ENCODE measurements at regions not wholly inside any gene's neighbourhood (a gene's known extent, or its start where the extent isn't known, plus 50 kb on each side); places are given as distances from the start of the nearest gene placed in this dataset.

- DNase-seq (ENCODE audit: extremely low spot score) = no peak
These were observed 169.9 kb downstream of the BCL11A start for GRCh38 chr2:60383401-60384143.

GRCh38 chr2:60380411-60380810 lies 173.0 kb downstream of the BCL11A start:
- ChIA-PET CTCF (no interaction called here), POLR2A (no interaction called here)
- TF ChIP-seq FOXK2 (IDR thresholded peaks at IDR 0.05) (no peak), LEF1 (IDR thresholded peaks at IDR 0.05; ENCODE audit: borderline replicate concordance) (no peak), ZNF384 (IDR thresholded peaks at IDR 0.05) (no peak), ARNT (IDR thresholded peaks at IDR 0.05) (no peak), TARDBP (IDR thresholded peaks at IDR 0.05) (no peak), PKNOX1 (IDR thresholded peaks at IDR 0.05) (no peak), SUZ12 (IDR thresholded peaks at IDR 0.05) (no peak), NFRKB (IDR thresholded peaks at IDR 0.05) (no peak), SP1 (IDR thresholded peaks at IDR 0.05) (no peak), FOXA1 (IDR thresholded peaks at IDR 0.05) (no peak), HDGF (IDR thresholded peaks at IDR 0.05; ENCODE audit: borderline replicate concordance) (no peak), BHLHE40 (IDR thresholded peaks at IDR 0.05; ENCODE audit: borderline replicate concordance) (no peak), FOXM1 (IDR thresholded peaks at IDR 0.05; ENCODE audit: borderline replicate concordance) (no peak), L3MBTL2 (conservative IDR thresholded peaks at IDR 0.05) (no peak), ELF4 (IDR thresholded peaks at IDR 0.05) (no peak), CTBP1 (IDR thresholded peaks at IDR 0.05; ENCODE audit: borderline replicate concordance) (no peak)
- no peak for DNase-seq (ENCODE audit: extremely low spot score)

More at GRCh38 chr2:60383401-60384143, 169.9 kb downstream of the BCL11A start:
- CTCF ChIA-PET = no interaction called here
- TF ChIP-seq PKNOX1 (IDR thresholded peaks at IDR 0.05) = no peak
- no peak for TF ChIP-seq L3MBTL2 (conservative IDR thresholded peaks at IDR 0.05)
- TF ChIP-seq FOXA1 (IDR thresholded peaks at IDR 0.05) = no peak
- POLR2A ChIA-PET = no interaction called here

GRCh38 chr2:60379684-60380083 lies 173.8 kb downstream of the BCL11A start:
- TF ChIP-seq HDGF (IDR thresholded peaks at IDR 0.05; ENCODE audit: borderline replicate concordance) (no peak), TARDBP (IDR thresholded peaks at IDR 0.05) (no peak), FOXM1 (IDR thresholded peaks at IDR 0.05; ENCODE audit: borderline replicate concordance) (no peak), LEF1 (IDR thresholded peaks at IDR 0.05; ENCODE audit: borderline replicate concordance) (no peak), L3MBTL2 (conservative IDR thresholded peaks at IDR 0.05) (no peak), ZNF384 (IDR thresholded peaks at IDR 0.05) (no peak), PKNOX1 (IDR thresholded peaks at IDR 0.05) (no peak), FOXK2 (IDR thresholded peaks at IDR 0.05) (no peak), SP1 (IDR thresholded peaks at IDR 0.05) (no peak)
- ChIA-PET POLR2A (no interaction called here), CTCF (no interaction called here)
- DNase-seq (ENCODE audit: extremely low spot score) = no peak

GRCh38 chr2:60379216-60379615 lies 174.2 kb downstream of the BCL11A start:
- CTCF ChIA-PET = no interaction called here
- TF ChIP-seq SP1 (IDR thresholded peaks at IDR 0.05) = no peak
- no peak for TF ChIP-seq ELF4 (IDR thresholded peaks at IDR 0.05)
- no peak for TF ChIP-seq FOXM1 (IDR thresholded peaks at IDR 0.05; ENCODE audit: borderline replicate concordance)
- no peak for TF ChIP-seq FOXK2 (IDR thresholded peaks at IDR 0.05)
- no peak for TF ChIP-seq ZNF384 (IDR thresholded peaks at IDR 0.05)
- TF ChIP-seq CTBP1 (IDR thresholded peaks at IDR 0.05; ENCODE audit: borderline replicate concordance) = no peak
- no peak for TF ChIP-seq SUZ12 (IDR thresholded peaks at IDR 0.05)
- no peak for TF ChIP-seq HDGF (IDR thresholded peaks at IDR 0.05; ENCODE audit: borderline replicate concordance)
- no peak for TF ChIP-seq ARNT (IDR thresholded peaks at IDR 0.05)
- no peak for TF ChIP-seq PKNOX1 (IDR thresholded peaks at IDR 0.05)
- no peak for TF ChIP-seq NFRKB (IDR thresholded peaks at IDR 0.05)
- TF ChIP-seq BHLHE40 (IDR thresholded peaks at IDR 0.05; ENCODE audit: borderline replicate concordance) = no peak
- no peak for TF ChIP-seq L3MBTL2 (conservative IDR thresholded peaks at IDR 0.05)
- no peak for DNase-seq (ENCODE audit: extremely low spot score)
- POLR2A ChIA-PET = no interaction called here

GRCh38 chr2:60377825-60378224 lies 175.6 kb downstream of the BCL11A start:
- no peak for DNase-seq (ENCODE audit: extremely low spot score)
- ChIA-PET CTCF (no interaction called here), POLR2A (no interaction called here)
- no peak for TF ChIP-seq PKNOX1 (IDR thresholded peaks at IDR 0.05)
- TF ChIP-seq L3MBTL2 (conservative IDR thresholded peaks at IDR 0.05) = no peak
- TF ChIP-seq SP1 (IDR thresholded peaks at IDR 0.05) = no peak
- TF ChIP-seq LEF1 (IDR thresholded peaks at IDR 0.05; ENCODE audit: borderline replicate concordance) = no peak
- no peak for TF ChIP-seq FOXM1 (IDR thresholded peaks at IDR 0.05; ENCODE audit: borderline replicate concordance)
- no peak for TF ChIP-seq FOXA1 (IDR thresholded peaks at IDR 0.05)
- TF ChIP-seq NFRKB (IDR thresholded peaks at IDR 0.05) = no peak
- no peak for TF ChIP-seq CTBP1 (IDR thresholded peaks at IDR 0.05; ENCODE audit: borderline replicate concordance)
- TF ChIP-seq ZNF384 (IDR thresholded peaks at IDR 0.05) = no peak
- TF ChIP-seq ARNT (IDR thresholded peaks at IDR 0.05) = no peak
- no peak for TF ChIP-seq BHLHE40 (IDR thresholded peaks at IDR 0.05; ENCODE audit: borderline replicate concordance)
- no peak for TF ChIP-seq ELF4 (IDR thresholded peaks at IDR 0.05)
- no peak for TF ChIP-seq TARDBP (IDR thresholded peaks at IDR 0.05)
- no peak for TF ChIP-seq SUZ12 (IDR thresholded peaks at IDR 0.05)
- no peak for TF ChIP-seq FOXK2 (IDR thresholded peaks at IDR 0.05)

Data from HEK293T (cell line).